ENCODE measurements at regions not wholly inside any gene's neighbourhood (a gene's known extent, or its start where the extent isn't known, plus 50 kb on each side); places are given as distances from the start of the nearest gene placed in this dataset.

DNA sequence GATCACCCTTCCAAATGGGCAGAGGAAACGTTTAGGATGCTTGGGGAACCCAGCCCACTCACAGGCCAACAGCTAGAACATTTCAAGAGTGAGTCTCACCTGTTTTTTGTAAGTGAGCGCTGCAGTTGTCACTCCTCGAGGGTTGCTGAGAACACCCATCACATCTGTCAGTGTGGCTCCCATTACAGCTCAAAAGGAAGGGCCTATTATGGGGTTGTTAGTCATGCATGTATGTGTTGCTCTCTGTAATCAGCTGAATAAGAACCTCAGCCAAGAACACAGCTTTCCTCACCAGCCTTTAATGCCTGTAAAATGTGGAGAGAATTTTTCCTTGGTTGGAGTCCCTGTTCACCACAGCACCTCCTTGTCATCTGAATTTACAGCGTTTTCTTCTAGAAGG is 196.3 kb upstream of the KLF4 start:
- no peak for DNase-seq
- H3K27ac Mint-ChIP-seq: no peak overlapping the region
- no peaks in the 10 kb centered on the region for H3K36me3 Mint-ChIP-seq
- no peaks in the 10 kb centered on the region for H3K4me1 Mint-ChIP-seq
- CTCF ChIA-PET: no interaction called here
- H3K4me3 Mint-ChIP-seq: no peak overlapping the region
- peaks cover 3% of the 10 kb centered on the region for H3K9me3 Mint-ChIP-seq
- no peaks in the 10 kb centered on the region for H3K27me3 Mint-ChIP-seq

DNA sequence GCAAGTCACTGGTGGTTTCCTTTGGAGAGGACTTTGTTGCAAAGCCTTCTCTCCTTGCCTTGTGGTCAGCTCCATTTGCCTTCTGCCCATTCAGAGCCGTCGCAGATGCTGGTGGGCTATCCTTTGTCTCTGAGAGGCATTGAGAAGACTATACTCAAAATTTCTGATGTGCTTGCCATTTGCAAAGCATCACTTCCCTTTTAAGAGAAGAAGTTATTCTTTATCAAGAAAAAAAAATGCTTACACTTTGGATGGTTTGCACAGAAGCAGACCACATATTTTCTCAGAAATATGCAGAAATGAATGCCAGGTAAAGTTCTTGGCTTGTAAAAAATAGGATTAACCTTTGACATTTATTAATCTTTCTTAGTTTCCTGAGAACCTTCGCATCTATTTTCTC is 195.8 kb upstream of the KLF4 start:
- CTCF ChIA-PET: no interaction called here
- H3K36me3 Mint-ChIP-seq: no peaks in the 10 kb centered on the region
- H3K4me1 Mint-ChIP-seq: no peaks in the 10 kb centered on the region
- no peak for DNase-seq
- peaks cover 3% of the 10 kb centered on the region for H3K9me3 Mint-ChIP-seq
- H3K27ac Mint-ChIP-seq: no peak overlapping the region
- no peak overlapping the region for H3K4me3 Mint-ChIP-seq
- H3K27me3 Mint-ChIP-seq: no peaks in the 10 kb centered on the region

DNA sequence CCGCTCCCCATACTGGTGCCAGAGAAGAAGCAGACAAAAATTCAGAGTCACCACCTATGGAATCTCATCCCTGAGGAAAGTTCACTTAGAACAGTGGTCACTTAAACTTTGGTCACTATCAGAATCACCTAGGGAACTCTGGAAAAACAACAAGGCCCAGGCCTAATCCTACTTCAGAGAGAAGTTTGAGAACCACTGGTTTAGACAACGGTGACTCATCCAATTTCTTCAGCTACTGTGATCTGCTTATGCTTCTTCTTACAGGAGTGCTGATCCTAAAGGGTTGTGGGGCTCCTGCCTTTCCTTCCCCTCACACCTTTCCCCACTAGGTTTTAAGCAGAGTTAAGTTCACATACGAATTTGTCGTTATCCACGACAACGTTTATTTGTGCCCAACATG is 194.7 kb upstream of the KLF4 start:
- Mint-ChIP-seq H3K4me3 (no peak overlapping the region), H3K27ac (no peak overlapping the region), H3K36me3 (no peaks in the 10 kb centered on the region), H3K27me3 (no peaks in the 10 kb centered on the region), H3K9me3 (peaks cover 3% of the 10 kb centered on the region), H3K4me1 (no peaks in the 10 kb centered on the region)
- CTCF ChIA-PET: no interaction called here
- DNase-seq: no peak

DNA sequence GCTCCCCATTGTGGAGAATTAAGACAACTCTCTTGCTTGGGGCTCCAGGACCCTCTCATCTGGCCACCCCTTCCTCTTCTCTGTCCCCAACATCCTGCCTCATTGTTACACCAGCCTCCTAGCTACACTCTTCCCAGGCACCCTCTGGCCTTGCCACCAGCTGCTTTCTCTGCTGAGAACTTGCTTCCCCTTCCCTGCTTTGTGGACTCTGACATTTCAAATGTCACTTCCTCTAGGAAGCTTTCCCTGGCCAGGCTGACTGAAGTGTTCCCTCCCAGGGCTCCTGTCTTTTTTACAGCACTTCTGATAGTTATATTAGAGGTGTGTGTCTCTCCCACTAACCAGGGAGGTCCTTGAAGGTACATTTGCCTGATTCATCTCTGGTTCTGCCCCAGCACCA is 194.0 kb upstream of the KLF4 start:
- Mint-ChIP-seq H3K4me3 (no peak overlapping the region), H3K27ac (no peak overlapping the region), H3K9me3 (peaks cover 3% of the 10 kb centered on the region), H3K4me1 (no peaks in the 10 kb centered on the region), H3K36me3 (no peaks in the 10 kb centered on the region), H3K27me3 (no peaks in the 10 kb centered on the region)
- CTCF ChIA-PET: no interaction called here
- DNase-seq: no peak

DNA sequence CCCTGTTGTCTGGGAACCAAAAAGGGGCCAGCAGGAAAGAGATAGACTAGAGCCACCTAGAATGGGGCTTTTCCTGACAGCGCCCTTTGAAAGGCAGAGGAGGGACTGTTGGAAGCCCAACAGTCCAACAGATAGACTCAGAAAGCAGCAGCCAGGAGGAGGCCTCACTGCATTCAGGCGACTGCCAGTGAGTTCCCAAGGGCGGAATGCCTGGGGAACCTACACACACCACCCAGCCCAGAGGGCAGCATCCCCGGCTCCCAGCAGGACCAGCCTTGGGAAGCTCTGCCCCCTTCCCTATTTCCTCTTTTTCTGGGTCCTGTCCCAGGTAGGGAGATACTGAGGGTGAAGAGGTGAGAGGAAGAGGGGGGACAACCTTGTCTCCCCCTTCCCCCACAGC is 192.4 kb upstream of the KLF4 start:
- DNase-seq: no peak
- H3K27ac Mint-ChIP-seq: no peak overlapping the region
- H3K4me3 Mint-ChIP-seq: no peak overlapping the region
- H3K36me3 Mint-ChIP-seq: no peaks in the 10 kb centered on the region
- H3K27me3 Mint-ChIP-seq: no peaks in the 10 kb centered on the region
- no peaks in the 10 kb centered on the region for H3K4me1 Mint-ChIP-seq
- CTCF ChIA-PET: no interaction called here
- peaks cover 1% of the 10 kb centered on the region for H3K9me3 Mint-ChIP-seq

DNA sequence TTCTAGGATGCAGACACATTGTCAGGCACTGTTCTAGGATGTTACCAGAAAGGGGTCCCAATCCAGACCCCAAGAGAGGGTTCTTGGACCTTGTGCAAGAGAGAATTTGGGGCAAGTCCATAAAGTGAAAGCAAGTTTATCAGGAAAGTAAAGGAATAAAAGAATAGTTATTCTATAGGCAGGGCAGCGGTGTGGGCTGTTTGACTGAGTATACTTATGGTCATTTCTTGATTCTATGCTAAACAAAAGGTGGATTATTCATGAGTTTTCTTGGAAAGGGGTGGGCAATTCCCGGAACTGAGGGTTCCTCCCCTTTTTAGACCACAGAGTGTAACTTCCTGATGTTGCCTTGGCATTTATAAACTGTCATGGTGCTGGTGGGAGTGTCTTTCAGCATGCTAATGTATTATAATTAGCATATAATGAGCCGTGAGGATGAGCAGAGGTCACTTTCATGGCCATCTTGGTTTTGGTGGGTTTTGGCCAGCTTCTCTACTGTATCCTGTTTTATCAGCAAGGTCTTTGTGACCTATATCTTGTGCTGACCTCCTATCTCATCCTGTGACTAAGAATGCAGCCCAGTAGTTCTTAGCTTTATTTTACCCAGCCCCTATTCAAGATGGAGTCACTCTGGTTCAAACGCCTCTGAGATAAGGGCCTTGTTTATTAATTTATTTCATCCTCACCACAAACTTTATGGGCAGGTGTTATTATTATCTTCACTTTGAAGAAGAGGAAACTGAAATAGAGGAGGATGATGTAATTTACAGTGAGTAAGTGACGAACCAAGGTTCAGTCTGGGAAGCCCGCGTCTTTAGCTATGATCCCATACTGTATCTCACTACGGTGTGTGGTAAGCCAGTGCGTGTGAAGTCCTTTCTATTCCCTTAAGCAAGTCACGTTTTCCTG is 186.0 kb upstream of the KLF4 start:
- peaks cover 2% of the 10 kb centered on the region for H3K9me3 Mint-ChIP-seq
- DNase-seq: no peak
- no peak overlapping the region for H3K4me3 Mint-ChIP-seq
- H3K36me3 Mint-ChIP-seq: no peaks in the 10 kb centered on the region
- no peak overlapping the region for H3K27ac Mint-ChIP-seq
- H3K4me1 Mint-ChIP-seq: no peaks in the 10 kb centered on the region
- CTCF ChIA-PET: no interaction called here
- H3K27me3 Mint-ChIP-seq: no peaks in the 10 kb centered on the region

DNA sequence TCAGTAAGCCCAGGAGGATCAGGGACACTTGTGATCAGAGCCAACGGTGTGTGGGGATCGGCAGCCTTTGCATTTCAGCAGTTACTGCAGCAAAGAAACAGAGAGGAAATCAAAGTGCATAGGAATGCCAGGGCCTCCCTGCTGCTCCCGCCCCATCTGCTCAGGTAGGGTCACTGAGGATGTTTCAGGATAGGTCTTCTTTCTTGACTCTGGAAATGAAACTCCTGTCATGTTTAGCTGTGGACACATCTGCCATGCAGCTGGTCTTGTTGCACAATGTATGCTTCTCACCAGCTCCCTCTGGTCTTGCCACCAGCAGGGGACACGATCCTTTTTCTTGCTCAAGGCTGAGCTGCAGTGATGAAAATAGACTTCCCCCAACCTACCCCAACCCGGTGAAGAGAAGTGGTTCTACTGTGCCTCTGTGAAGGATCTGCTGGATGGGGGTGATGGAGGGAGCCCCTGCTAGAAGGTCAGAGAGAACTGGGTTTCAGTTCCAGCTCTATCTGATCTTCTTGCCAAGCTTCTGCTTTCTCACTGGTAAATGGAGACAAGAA is 185.2 kb upstream of the KLF4 start:
- Mint-ChIP-seq H3K9me3 (peaks cover 2% of the 10 kb centered on the region), H3K27ac (no peak overlapping the region), H3K4me1 (no peaks in the 10 kb centered on the region), H3K36me3 (no peaks in the 10 kb centered on the region), H3K4me3 (no peak overlapping the region), H3K27me3 (no peaks in the 10 kb centered on the region)
- CTCF ChIA-PET: no interaction called here
- no peak for DNase-seq

DNA sequence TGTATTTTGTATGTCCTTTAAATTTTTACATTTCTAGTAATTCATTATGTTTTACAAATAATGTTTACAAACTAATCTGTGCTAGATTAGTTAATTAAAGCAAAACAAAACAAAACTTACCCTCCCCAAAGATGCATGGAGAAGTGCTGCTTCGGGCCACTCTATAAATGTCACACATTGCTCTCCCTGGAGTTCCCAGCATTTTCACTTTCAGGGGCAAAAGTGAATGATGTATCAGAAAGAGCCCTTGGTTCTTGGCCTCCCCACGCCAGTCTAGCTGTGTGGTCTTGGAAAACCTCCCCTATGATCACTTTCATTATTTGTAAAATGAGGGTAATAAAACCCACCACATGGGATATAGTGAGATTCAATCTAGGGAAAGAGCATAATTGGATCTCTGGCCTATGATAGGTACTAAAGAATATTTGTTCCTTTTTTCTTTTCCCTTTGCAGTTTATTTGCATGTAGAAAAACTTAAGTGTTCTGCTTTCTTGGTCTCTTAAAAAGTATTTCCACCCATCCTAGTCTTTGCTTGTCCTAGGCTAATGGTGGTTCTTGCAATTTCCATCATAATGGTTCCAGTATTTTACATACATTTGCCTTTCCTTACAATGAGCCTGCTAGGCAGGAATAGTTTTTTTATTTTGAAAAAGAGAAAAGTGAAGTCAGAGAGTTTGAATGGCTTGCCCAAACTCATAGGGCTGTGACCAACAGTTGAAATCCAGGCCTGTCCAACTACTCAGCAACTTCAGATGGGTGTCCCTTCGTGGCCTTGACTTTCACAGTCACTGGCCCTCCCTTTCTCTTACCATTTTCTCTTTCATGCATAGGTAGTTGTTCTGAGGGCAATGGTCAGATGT is 184.5 kb upstream of the KLF4 start:
- DNase-seq: no peak
- no peak overlapping the region for H3K27ac Mint-ChIP-seq
- no peaks in the 10 kb centered on the region for H3K4me1 Mint-ChIP-seq
- H3K27me3 Mint-ChIP-seq: no peaks in the 10 kb centered on the region
- H3K9me3 Mint-ChIP-seq: peaks cover 2% of the 10 kb centered on the region
- no peak overlapping the region for H3K4me3 Mint-ChIP-seq
- CTCF ChIA-PET: no interaction called here
- no peaks in the 10 kb centered on the region for H3K36me3 Mint-ChIP-seq

DNA sequence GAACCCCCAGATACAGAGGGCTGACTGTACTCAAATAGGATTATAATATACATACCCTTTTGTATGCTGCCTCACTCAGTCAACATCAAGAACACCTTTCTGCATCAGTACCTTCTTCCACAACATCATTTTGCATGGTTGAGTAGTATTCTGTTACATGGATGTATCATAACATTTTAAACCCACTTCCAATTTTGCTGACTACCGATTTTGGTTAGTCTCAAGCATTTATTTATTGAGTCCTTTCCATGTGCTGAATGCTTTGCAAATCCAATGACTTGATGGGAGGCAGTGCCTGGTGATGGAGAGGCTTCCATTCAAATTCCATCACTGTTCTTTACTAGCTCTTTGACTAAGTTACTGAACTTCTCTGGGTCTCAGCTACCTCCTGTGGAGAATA is 182.0 kb upstream of the KLF4 start:
- Mint-ChIP-seq H3K4me1 (no peaks in the 10 kb centered on the region), H3K27me3 (no peaks in the 10 kb centered on the region), H3K36me3 (no peaks in the 10 kb centered on the region), H3K4me3 (no peak overlapping the region), H3K9me3 (peaks cover 5% of the 10 kb centered on the region), H3K27ac (no peak overlapping the region)
- no peak for DNase-seq
- CTCF ChIA-PET: no interaction called here

DNA sequence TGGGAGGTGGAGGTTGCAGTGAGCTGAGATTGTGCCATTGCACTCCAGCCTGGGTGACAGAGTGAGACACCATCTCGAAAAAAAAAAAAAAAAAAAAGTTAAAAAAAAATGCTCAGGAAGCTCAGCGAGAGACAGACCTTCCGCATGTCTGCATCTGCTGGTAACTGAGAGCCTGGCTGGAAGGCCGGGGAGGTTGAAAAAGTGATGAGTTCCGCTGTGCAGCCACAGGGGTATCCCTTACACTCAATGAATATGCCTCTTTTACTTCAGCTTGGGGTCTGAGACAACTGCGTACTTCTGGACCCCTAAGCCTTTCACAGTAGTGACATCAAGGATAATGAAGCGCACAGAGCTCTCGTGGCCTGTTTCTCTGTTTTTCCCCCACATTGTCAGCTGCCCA is 179.9 kb upstream of the KLF4 start:
- CTCF ChIA-PET: no interaction called here
- H3K4me3 Mint-ChIP-seq: no peak overlapping the region
- no peak overlapping the region for H3K27ac Mint-ChIP-seq
- no peaks in the 10 kb centered on the region for H3K4me1 Mint-ChIP-seq
- H3K36me3 Mint-ChIP-seq: no peaks in the 10 kb centered on the region
- no peak for DNase-seq
- H3K27me3 Mint-ChIP-seq: no peaks in the 10 kb centered on the region
- peaks cover 3% of the 10 kb centered on the region for H3K9me3 Mint-ChIP-seq

DNA sequence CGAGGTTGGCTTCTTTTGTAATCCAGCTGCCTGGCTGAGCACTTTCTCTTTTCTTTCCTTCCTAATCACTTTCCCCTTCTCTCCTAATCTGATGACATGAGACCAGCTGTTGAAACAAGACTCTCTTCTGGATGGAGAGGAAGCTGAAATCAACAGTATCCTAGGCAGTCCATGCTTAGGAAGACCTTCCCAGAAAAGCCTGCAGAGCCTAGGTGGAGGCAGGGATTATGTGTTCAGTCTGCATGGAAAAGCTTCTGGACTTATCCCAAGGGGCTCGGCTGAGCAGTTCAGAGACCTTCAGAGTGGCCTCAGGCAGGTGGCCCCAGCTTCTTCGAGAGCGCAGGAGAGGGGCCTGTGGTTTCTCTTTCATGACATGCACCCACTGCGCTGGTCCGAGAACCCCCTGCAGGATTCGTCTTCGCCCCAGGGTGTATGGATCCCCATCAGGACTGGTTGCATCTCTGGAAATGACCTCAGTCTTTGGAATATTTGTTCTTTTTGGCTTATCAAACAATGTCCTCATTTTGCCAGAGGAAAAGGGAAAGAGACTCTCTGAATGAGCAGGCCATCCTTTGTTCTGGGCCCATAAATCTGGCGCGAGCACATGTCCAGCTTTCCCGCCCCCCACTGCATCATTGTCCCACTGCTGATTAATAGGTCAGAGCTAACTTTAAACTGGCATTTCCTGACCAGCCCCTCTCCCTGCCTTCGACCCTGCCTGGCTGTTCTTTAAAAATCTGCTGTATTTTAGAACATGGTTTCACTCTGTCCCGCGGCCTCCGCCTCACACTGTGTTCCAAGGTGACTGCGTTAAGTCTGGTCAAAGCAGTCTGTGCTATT is 177.9 kb upstream of the KLF4 start:
- Mint-ChIP-seq H3K36me3 (no peaks in the 10 kb centered on the region), H3K9me3 (peaks cover 3% of the 10 kb centered on the region), H3K4me3 (no peak overlapping the region), H3K4me1 (no peaks in the 10 kb centered on the region), H3K27ac (no peak overlapping the region), H3K27me3 (no peaks in the 10 kb centered on the region)
- DNase-seq: no peak
- CTCF ChIA-PET: no interaction called here

DNA sequence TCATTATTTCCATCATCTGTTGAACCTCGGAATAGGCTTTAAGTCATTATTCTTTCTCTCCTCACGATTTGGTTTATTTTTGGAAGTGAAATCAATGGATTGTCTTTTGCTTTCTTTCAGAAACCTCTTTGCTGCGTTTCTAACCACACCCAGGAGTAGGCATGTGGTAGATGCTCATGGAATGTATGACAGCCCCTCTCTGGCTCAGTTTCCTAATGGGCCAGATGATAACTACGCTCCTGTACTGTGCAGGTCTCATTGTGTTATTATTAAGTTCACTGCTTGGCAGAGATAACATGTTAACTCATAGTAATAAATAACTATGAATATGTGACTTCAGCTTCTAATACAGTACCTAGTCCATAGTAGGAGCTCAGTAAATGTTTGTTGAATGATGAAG is 175.5 kb upstream of the KLF4 start:
- CTCF ChIA-PET: no interaction called here
- no peaks in the 10 kb centered on the region for H3K36me3 Mint-ChIP-seq
- H3K4me1 Mint-ChIP-seq: no peaks in the 10 kb centered on the region
- peaks cover 3% of the 10 kb centered on the region for H3K9me3 Mint-ChIP-seq
- DNase-seq: no peak
- no peak overlapping the region for H3K27ac Mint-ChIP-seq
- H3K4me3 Mint-ChIP-seq: no peak overlapping the region
- H3K27me3 Mint-ChIP-seq: no peaks in the 10 kb centered on the region

DNA sequence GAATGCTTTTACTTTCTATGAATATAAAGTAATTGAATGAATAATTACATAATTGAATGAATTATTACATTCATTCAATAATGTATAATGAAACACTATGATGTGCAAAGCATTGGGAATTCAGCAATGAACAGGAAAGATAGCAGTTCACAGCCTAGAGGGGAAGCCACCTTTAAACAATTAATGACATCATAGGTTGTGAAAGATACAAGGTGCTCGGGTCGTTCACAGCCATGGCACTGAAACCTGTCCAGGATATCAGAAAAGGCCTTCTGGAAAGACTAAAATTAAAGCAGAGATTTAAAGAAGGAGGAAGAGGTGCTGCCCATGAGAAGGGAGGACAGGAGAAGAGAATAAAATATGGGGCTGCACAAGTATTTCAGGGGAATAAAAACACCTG is 171.4 kb upstream of the KLF4 start:
- no peak for DNase-seq
- Mint-ChIP-seq H3K27me3 (no peaks in the 10 kb centered on the region), H3K36me3 (no peaks in the 10 kb centered on the region), H3K4me3 (no peak overlapping the region), H3K27ac (no peak overlapping the region), H3K4me1 (no peaks in the 10 kb centered on the region), H3K9me3 (peaks cover 1% of the 10 kb centered on the region)
- CTCF ChIA-PET: no interaction called here

DNA sequence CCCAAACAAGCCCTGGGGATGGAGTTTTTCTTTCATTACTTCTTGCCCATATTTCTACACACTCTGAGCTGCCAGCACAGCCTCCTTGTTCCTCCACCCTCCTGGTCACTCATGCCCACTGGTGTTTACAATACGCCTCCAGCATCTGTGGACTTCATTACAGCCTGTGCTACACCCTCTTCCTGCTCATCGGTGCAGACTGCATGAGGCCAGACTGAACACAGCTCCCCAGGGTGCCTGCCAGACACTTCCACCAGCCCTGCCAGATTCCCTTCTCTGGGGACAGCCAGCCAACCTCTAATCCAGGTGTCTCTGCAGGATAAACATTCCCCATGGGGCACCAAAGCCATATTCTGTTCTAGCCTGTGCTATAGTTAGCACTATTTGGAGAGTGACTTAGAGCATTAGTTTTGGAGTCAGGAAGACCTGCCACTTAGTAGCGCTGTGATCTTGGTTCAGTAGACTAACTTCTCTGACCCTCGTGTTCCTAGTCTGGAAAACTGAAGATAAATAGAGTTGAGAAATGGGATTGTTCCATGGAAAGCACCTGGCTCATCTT is 163.8 kb upstream of the KLF4 start:
- CTCF ChIA-PET: no interaction called here
- DNase-seq: no peak
- Mint-ChIP-seq H3K27ac (no peak overlapping the region), H3K4me1 (no peaks in the 10 kb centered on the region), H3K27me3 (no peaks in the 10 kb centered on the region), H3K9me3 (peaks cover 1% of the 10 kb centered on the region), H3K4me3 (no peak overlapping the region), H3K36me3 (no peaks in the 10 kb centered on the region)
